Activated T-cell treated with anti-CD3 and anti-CD28 coated beads, Interleukin-2, amount 50 U/mL, for 1 hour (primary cell): ENCODE measurements at regions not wholly inside any gene's neighbourhood (a gene's known extent, or its start where the extent isn't known, plus 50 kb on each side); places are given as distances from the start of the nearest gene placed in this dataset.
"Not testable (repeated sequence)": the region's sequence is repeated elsewhere in the genome, so short reads cannot be mapped to it uniquely, and the experiment has no call there.

Experiments
- DNase-seq: peaks from one replicate; pipeline ENCODE4 v3.0.0-alpha.2; 2020

GRCh38 chr14:35987731-35988130 is 161.6 kb downstream of the BRMS1L start:
- no peak for DNase-seq

GRCh38 chr14:35986219-35986573 is 160.1 kb downstream of the BRMS1L start:
- DNase-seq: no peak

DNA sequence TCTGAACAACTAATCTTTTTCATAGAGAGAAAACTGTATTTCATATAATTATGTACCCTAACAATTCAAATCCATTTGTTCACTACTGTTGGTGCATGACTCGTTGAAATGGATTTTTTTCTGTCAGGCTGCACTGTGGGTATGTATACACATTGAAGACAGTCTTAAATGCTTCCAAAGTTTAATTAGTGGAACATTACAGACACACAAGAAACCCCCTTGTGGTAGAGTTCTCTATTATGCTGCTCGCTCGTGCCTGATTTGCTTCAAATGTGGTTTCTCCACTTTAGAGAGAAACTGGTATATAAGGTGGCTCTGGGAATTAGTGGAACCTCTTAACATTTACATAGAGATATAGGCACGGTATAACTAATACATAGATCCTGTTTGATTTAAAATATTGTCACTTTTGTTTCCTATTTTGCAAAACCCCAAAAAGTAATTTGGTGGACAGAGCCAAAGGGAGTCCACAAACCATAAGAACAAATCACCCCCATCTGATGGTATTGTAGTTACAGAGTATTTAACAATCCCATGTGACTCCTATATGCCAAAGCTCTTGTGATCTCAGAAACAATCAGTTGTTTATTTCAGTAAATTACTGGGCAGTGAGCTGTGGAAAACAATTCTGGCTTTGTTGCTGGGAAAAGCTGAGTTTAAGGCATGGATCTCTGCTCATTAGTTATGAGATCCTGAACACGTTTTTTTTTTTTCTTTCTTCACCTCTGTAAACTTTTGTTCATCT is 159.5 kb downstream of the BRMS1L start:
- DNase-seq: no peak

DNA sequence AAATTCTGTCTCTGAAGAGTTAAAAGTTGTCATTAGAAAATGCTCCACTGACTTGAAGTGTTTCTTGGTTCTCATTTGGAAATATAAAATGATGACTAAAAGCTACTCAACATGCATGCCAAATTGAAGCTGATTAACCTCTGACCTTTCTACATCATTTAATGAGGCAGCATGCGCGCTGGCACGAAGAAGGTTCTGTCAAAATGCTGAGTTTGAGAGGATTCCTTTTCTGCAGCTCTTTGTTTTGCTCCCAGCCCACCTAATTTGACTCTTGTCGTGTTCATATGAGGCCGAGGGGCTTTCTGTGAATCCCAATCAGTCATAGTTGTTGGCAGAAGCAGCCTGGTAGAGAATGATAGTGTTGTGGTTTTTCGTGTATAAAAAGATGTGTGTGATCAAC is 153.4 kb downstream of the BRMS1L start:
- DNase-seq: no peak

DNA sequence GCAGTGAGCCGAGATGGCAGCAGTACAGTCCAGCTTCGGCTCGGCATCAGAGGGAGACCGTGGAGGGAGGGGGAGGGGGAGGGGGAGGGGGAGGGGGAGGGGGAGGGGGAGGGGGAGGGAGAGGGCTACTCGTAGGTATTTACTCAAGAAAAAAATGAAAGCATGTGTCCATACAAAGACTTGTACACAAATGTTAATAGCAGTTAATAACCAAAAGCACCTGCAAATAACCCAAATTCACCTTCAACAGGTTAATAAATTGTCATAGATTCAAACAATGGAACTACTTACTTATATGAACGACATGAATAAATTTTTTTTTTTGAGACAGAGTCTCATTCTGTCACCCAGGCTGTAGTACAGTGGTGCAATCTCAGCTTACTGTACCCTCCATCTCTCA is 152.4 kb downstream of the BRMS1L start:
- DNase-seq: no peak

DNA sequence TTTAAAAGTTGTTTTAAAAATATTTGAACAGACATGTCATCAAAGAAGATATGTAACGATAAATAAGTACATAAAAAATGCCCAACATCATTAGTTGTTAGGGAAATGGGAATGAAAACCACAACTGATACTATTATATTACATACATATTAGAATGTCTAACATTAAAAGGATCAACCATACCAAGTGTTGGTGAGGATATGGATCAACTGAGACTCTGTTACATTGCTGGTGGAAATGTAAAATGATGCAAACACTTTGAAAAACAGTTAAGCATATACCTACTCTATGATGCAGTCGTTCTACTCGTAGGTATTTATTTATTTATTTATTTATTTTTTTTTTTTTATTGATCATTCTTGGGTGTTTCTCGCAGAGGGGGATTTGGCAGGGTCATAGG is 149.7 kb downstream of the BRMS1L start:
- DNase-seq: no peak

- DNase-seq: no peak
These were observed 147.6 kb downstream of the BRMS1L start for GRCh38 chr14:35973770-35974169.

DNA sequence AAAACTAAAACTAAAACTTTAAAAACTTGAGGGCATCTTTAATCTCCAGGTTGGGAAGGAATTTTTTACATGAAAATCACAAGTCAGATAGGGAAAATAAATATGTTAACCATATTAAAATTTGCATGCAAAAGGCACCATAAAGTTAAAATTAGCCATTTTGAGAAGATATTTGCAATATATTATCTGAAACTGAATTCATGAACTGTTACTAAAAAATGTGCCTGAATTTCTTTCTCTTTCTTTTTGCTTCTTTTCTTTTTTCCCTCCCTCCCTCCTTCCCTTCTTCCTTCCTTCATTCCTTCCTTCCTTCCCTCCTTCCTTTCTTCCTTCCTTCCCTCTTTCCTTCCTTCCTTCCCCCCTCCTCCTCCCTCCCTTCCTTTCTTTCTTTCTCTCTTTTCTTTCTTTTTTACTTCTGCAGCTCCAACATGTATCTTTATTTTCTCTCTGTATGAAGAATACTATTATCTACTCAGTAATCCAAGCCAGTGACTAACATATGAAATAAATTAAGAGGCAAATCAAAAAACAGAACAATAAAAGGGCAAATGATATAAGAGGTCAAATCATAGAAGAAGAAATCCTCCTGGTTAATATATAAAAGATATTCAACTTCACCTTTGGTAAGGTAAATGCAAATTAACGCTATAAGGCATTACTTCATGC is 146.0 kb downstream of the BRMS1L start:
- no peak for DNase-seq

DNA sequence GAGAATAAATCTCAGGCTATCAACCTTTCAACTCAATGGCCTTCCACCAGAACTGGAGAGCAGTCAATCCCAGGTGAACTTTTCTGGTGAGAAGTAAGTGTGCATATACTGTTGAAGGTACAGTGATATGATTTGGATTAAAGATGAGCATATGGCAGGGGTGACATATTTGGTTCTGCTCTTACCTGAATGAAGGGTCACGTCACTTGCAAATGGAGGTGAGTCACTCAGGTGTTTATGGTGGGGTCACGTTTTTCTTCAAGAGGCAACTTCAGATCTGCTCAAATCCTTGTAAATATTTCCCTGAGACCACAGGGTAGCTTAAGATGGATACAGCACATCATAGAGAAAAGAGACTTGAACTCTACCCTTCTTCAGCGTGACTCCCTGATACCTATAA is 143.2 kb downstream of the BRMS1L start:
- DNase-seq: no peak

DNA sequence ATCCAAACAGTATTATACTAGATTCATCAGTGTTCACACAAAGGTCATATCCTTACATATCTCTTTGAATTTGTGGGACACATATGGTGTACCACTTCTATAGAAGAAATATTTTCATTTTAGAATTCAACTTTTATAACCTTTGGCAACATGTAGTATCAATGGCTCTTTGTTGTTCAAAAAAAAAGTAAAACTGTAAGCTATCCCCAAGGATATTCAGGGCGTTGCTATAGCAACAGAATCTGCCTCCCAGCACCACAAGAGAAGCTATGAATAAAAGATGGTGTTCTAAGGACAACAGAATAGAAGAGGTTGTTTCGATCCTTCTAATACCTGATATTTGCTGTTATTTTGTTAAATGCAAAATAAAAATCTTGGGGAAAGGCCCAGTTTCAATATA is 139.3 kb downstream of the BRMS1L start:
- DNase-seq: no peak

GRCh38 chr14:35964697-35965286 is 138.7 kb downstream of the BRMS1L start:
- DNase-seq: no peak

GRCh38 chr14:35963209-35963608 is 137.1 kb downstream of the BRMS1L start:
- DNase-seq: no peak

- DNase-seq: no peak
These were observed 135.6 kb downstream of the BRMS1L start for GRCh38 chr14:35961697-35962274.

GRCh38 chr14:35959835-35960234 is 133.7 kb downstream of the BRMS1L start:
- no peak for DNase-seq

DNA sequence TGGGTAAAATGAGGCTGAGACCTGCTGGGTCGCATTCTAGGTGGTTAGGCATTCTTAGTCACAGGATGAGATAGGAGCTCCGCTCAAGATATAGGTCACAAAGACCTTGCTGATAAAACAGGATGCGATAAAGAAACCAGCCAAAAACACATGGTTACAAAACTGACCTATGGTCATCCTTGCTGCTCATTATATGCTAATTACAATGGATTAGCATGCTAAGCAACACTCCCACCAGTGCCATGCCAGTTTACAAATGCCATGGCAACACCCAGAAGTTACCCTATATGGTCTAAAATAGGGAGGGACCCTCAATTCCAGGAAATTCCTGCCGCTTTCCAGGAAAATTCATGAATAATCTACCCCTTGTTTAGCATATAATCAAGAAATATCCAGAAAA is 132.4 kb downstream of the BRMS1L start:
- no peak for DNase-seq

DNA sequence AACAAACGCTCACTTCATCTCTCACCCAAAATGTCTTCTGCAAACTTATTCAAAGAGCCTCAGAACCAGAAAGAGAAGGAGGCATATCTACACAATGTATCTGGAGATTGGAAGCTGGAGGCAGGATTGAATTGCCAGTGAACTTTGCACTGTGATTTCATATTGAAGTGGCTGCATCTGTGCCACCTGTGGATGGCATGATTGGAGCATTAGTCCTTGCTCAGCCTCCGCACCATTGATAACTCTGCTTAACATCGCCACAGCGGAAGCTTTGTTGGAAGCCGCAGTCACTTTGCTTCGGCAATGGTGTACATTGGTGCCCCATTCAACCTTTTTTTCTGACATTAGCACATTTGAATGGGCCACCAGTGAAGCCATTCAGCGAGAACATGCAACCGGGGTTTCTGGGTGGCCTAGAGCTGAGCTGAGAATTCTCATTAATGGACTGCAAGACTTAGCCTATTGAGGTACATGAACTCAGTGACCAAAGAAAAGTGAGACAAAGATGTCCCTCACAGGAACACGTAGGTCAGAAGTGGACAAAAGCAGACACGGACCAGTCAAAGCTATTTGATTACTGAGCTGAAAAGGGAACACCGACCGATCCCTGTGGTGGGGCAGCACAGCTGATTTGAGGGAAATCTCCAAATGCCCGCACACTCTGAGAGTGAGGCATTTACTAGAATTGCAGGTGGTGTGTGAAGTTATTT is 130.4 kb downstream of the BRMS1L start:
- DNase-seq: no peak

- no peak for DNase-seq
These were observed 126.4 kb downstream of the BRMS1L start for GRCh38 chr14:35952584-35952983.

DNA sequence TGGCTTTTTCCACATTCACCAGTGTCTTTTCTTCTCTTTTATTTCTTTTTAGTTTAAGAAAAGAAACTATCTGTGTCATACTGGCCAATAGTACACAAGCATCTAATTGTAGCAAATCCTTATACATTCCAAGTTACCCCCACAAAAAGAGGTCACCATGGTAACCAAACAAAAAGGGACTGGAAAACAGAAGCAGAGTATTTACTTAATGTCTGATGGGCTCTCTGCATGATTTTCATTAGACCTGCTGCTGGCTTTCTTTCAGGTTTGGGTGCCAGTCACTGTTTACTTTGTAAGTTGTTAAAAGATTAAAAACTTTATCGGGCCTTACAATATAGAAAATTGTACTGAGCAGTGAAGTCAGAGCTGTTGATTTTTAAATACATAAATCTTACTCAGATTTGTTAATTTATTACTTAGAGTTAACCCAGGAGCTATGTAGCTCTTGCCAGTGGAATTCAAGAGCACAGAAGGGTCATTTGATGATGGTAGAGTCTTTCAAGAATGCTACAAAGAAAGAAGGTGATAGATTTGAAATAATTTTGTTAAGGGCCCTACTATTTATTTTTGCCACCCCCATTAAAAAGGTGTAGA is 123.9 kb downstream of the BRMS1L start:
- no peak for DNase-seq

DNA sequence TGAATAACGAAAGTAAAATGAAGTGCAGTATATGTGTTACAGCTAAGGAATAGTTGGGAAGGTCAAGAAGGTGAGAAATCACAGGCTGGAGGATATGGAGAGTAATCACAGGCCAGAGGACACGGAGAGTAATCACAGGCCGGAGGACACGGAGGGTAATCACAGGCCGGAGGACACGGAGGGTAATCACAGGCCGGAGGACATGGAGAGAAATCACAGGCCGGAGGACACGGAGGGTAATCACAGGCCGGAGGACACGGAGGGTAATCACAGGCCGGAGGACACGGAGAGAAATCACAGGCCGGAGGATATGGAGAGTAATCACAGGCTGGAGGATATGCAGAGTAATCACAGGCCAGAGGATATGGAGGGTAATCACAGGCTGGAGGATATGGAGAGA is 121.8 kb downstream of the BRMS1L start:
- DNase-seq: not testable (repeated sequence)

DNA sequence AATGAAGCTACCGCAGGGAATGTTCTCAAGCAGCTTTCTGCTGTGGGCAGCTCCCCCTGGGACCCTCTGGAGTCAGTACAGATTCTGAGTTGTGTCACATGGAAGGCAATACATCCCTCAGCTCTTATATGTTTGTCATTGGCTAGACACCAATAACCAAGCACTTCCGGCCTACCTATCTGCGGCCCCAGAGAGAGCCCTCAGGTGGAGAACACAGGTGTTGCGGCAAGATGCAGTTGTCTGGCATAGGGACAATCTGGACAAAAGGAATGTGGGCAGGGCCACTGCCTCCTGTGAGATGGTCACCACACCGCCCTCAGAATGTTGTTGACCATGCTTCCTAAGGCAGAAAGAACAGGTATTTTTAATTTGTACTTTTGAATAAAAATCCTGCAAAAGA is 118.7 kb downstream of the BRMS1L start:
- DNase-seq: no peak

GRCh38 chr14:35940291-35940690 is 114.2 kb downstream of the BRMS1L start:
- no peak for DNase-seq

- DNase-seq: no peak
These were observed 112.6 kb downstream of the BRMS1L start for GRCh38 chr14:35938770-35939169.

DNA sequence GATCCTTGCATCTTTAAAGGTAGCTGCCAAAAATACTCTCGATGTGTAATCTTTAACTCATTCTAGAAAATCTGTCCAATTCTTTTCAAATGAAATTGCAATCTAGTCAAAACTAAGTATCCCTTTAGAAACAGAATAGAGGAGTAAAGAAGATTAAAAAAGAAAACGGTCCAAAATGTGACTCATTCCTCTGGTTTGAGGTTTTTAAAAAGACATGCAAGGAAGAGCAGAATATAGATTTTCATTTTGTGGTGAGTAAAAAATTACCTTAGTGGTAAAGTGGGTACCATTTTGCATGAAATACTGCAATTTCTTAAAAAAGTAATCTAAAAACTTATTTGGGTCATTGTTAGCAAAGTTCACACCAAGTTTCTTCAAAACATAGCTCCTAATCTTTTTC is 108.4 kb downstream of the BRMS1L start:
- no peak for DNase-seq
